GM21825 (cell line): ENCODE measurements at regions not wholly inside any gene's neighbourhood (a gene's known extent, or its start where the extent isn't known, plus 50 kb on each side); places are given as distances from the start of the nearest gene placed in this dataset.

Source experiments
- ATAC-seq: cut with Tn5 transposase; IDR thresholded peaks from one replicate; pipeline ENCODE4 v1.9.1; 2021; ENCODE audit warnings: mild to moderate bottlenecking, moderate library complexity; ENCODE audit not compliant: unreplicated experiment

GRCh38 chr11:27195837-27196202 is 155.2 kb downstream of the BBOX1 start:
- no peak for ATAC-seq

GRCh38 chr11:27194976-27195375 is 154.4 kb downstream of the BBOX1 start:
- ATAC-seq = no peak

GRCh38 chr11:27193434-27194225 is 153.0 kb downstream of the BBOX1 start:
- ATAC-seq = no peak

- ATAC-seq = no peak
These were observed 151.6 kb downstream of the BBOX1 start for GRCh38 chr11:27192184-27192583.

- no peak for ATAC-seq
These were observed 151.0 kb downstream of the BBOX1 start for GRCh38 chr11:27191639-27192038.

GRCh38 chr11:27188696-27189095 is 148.1 kb downstream of the BBOX1 start:
- ATAC-seq = no peak

GRCh38 chr11:27187848-27188621 is 147.4 kb downstream of the BBOX1 start:
- no peak for ATAC-seq

- no peak for ATAC-seq
These were observed 146.6 kb downstream of the BBOX1 start for GRCh38 chr11:27187075-27187847.

GRCh38 chr11:27186580-27186979 is 146.0 kb downstream of the BBOX1 start:
- no peak for ATAC-seq

GRCh38 chr11:27184458-27185312 is 144.1 kb downstream of the BBOX1 start:
- ATAC-seq = no peak

- ATAC-seq = no peak
These were observed 143.2 kb downstream of the BBOX1 start for GRCh38 chr11:27183672-27184457.

- no peak for ATAC-seq
These were observed 138.7 kb downstream of the BBOX1 start for GRCh38 chr11:27179334-27179733.

- ATAC-seq = no peak
These were observed 138.2 kb downstream of the BBOX1 start for GRCh38 chr11:27178859-27179258.
